NOMO-1 treated with DMSO at 0.1 percent for 48 hours (cell line): ENCODE measurements at regions not wholly inside any gene's neighbourhood (a gene's known extent, or its start where the extent isn't known, plus 50 kb on each side); places are given as distances from the start of the nearest gene placed in this dataset.

Experiments
- DNase-seq: peaks from one replicate; lab custom pipeline; 2025; ENCODE audit not compliant: unreplicated experiment; lab: John Stamatoyannopoulos, UW

- no peak for DNase-seq
These were observed 143.8 kb upstream of the PPP1R26 start for GRCh38 chr9:135335691-135336181.

DNA sequence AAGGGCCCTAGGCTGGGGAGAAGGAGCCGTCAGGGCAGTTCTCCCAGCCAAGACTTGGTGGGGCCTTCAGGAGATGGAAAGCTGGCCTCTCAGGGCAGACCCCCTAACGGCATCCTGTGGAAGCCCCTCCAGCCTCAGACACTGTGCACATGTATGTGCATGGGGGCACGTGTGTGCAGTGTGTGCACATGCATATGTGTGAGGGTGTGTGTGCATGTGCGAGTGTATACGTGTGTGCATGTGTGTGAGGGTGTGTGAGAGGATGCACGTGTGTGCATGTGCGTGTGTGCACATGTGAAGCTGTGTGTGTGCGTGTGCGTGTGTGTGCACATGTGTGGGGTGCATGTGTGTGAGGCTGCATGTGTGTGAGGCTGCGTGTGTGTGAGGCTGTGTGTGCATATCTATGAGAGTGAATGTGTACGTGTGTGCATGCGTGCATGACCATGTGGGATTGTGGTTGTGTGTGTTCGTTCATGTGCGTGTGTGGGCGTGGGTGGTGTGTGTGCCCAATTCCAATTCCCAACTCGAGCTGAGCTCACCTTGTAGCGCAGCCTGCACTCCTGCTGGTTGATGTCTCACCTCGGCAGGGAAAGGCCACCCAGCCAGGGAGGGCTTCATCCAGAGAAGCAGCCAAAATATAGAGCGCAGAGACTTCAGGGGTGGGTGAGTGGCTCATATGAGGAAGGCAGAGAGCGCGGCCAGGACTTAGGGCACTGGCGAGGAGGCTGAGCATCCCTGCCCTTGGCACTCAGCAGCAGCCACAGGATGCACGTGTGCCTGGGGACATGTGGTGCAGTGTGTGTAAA lies 142.7 kb upstream of the PPP1R26 start:
- DNase-seq: no peak

- no peak for DNase-seq
These were observed 141.0 kb upstream of the PPP1R26 start for GRCh38 chr9:135338546-135338945.

- DNase-seq: no peak
These were observed 140.1 kb upstream of the PPP1R26 start for GRCh38 chr9:135339378-135339973.

DNA sequence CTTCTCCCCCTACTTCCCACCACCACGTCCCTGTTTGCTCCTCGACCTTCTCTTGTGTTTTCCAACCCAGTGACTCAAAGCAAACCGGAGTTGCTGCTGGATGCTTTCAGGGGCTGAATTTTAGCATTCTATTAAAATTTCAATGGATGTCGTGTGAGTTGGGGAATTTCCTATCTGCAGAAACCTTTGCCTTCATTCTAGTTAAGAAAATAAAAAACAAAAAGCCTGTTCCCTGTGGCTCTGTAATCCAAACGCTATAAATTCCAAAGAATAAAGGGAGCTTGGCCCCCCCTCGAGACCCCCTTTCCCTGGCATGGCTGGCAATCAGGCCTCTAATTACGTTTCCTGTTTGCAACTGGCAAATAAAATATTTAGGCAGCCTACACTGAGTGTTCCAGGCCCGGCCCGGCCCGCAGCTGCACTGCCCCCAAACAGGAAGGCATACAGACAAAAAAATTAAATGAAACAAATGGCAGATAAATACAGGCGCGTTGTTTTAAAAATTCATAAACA lies 139.4 kb upstream of the PPP1R26 start:
- DNase-seq: no peak

DNA sequence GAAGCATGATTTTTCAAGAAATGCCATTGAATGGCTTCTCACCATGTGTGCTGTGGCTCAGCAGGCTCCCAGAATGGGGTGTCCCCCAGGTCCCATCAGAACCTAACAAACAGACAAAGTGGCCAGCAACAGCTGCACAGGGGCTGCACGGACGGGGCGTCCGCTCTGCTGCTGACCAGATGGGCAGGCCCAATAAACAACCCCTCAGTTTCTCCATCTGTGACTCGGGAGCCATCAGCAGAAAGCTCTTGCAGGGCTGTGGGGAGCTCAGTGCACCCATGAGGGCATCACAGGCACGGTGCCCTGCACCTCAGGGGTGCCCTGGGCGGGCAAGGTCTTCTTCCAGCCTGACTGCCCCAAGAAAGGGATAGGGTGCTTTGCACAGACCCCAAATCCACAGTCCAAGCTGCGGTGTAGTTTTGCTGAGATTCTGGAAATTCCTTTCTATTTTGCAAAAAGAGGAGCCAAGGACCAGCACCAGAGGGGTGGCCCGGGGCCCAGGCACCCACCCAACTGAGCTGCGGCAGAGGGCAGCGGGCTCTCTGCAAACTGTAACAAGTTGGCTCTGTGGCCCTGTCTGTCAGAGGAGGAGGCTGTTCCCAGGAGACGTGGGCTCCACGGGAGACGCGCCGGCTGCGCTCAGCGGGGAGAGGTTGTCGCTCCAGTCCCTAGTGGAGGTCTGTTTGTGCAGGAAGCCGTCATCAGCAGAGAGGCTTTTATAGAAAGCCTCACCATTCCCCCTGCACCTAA lies 138.7 kb upstream of the PPP1R26 start:
- no peak for DNase-seq

GRCh38 chr9:135341612-135342169 lies 137.9 kb upstream of the PPP1R26 start:
- DNase-seq: no peak

GRCh38 chr9:135342206-135343130 lies 137.1 kb upstream of the PPP1R26 start:
- no peak for DNase-seq

- DNase-seq: no peak
These were observed 136.4 kb upstream of the PPP1R26 start for GRCh38 chr9:135343136-135343535.

DNA sequence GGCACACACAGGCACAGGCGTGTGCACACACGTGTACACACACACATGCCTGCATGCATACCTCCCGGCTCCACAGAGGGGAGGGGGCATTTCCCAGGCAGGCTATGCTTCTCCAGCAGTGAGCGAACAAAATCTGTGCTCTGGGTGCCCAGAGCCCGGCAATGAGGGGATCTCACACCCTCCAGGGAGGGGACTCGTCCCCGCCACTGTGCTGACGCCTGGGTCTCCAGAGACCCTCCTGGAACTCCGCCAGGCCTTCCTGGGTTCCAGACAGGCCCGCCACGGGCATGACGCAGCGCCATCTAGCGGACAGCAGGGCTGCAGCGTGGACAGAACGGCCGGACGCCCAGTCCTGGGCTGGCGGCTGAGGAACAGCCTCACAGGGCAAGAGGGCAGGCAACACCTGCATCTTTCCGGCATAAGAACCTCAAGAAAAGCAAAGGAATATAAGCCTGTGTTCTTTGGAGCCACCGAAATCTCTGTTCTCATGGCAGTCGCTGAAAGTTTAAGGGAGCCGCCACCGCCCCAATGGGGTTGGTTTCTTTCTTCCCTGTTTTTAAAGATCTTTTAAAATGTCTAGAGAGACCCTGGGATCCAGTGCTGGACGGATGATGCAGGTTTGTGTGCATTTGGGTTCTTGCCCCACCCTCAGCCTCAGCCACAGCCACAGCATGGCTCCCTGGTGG lies 135.6 kb upstream of the PPP1R26 start:
- peak; percentile 46 for DNase-seq

DNA sequence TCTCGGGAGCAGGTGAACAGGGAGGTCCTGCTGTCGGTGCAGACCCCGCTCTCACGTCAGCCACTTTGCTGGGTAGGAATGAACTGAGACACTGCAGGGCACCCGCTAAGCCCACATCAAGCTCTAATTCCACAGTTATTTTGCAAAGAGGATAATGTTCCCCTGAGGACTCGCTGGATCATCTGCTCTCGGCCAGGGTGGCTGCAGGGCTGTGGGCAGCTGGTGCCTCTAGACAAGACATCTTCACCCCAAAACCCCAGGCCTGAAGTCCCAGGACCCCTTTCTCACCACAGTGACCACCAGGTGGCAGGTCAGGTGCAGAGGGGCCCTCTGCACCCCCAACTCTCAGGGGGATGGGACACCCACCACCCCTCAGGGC lies 135.1 kb upstream of the PPP1R26 start:
- no peak for DNase-seq

DNA sequence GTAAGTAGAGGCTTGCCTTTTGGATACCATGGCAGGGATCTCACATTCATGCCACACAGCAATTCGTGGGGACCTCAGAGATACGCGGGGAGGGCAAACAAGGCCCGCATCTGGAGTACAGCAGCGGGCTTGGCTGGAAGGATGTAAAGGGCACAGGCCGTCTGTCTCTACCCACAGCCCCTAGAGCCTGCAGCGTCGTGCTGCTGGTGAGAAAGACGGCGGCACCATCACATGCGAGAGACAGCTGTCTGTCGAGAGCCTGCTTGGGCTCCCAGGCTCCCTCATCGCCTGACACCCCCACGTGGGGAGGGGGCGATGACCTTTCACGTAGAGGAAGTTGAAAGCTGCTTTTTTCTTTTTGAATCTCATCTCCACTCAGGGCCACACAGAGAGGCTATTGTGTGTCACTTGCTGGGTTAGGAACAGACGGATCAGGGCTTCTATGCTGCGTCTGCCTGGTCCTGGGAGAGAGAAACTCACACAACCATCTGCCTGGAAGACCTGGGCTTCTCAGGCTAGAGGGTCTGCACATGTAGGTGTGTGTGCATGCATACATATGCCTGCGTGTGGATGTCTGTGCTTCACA lies 134.6 kb upstream of the PPP1R26 start:
- no peak for DNase-seq

- DNase-seq: no peak
These were observed 133.7 kb upstream of the PPP1R26 start for GRCh38 chr9:135345775-135346433.

DNA sequence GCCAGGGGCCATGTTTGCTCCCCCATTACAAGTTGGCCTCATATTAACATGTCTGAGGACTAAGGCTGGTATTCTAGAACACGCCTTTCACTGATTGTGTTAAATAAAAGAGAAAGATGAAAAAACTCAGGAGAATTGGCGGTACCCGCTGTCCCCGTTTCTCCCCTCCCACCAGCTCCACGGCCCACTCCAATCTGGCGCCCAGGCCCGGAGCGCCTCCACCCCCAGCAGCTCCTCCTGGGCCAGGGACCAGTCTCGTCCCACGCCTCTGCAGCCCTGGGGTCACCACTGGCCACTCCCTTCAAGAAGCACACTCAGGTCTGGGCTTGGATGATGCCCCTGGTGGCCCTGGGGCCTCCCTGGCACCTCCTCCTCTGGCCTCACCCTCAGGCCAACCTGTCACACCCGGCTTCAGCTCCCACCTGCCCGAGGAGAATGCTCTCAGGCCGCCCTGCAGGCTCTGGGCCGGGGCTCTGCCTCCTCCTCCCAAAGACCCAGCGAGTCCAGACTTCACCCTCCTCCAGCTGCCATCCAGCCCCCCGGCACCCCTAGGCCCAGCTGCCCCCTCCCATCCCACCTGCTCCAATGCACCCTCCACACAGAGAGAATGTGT lies 133.0 kb upstream of the PPP1R26 start:
- DNase-seq: no peak

DNA sequence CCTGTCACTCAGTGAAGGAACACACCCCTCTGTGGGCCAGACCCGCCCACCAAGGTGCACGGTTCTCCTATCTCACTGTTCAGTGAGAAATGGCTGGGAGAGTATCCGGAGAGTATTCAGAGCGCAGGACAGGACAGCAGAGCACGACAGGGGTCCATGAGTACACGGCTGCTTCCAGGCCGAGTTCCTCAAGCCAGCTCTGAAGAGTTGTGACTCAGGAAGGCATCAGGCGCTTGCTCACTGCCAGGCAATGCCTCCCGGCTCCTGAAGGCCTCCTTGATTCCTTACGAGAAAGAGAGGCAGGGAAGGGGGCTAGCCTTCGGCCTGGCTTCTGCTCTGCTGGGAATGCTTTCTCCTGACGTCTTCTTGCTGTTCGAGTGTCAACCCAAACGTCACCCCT lies 132.1 kb upstream of the PPP1R26 start:
- DNase-seq: no peak

DNA sequence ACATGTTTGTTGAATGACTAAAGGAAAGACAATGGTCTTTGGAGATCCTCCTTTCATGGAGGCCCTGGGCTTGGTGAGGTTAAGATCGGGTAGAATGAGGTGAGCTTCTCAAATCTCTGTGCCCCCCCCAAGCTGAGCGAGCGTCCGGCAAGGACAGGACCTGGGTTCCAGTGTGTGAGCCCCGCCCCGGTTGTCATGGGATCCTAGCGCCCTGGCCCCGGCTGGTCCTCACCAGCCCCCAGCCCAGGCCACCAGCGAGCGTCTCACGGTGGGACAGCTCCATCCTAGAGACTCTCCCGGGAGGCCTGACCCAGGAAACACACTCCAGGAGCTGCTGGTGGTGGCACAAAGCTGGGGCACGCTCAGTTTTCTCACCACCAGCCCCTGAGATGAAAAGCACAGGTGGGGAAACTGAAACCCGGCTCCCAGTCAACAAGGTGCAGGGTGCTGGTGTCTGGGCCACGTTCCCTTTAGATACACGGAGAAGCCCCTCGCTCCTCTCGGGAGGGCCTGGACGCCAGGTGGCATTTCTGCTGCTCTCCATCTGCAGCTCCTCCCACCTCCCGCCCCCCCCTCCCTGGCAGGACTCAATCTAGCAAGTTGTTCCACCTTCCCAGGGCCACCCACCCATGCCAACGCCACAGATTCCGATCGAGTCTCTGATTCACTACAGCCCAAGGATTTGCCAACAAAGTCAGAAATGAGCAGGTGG lies 131.3 kb upstream of the PPP1R26 start:
- DNase-seq: no peak

DNA sequence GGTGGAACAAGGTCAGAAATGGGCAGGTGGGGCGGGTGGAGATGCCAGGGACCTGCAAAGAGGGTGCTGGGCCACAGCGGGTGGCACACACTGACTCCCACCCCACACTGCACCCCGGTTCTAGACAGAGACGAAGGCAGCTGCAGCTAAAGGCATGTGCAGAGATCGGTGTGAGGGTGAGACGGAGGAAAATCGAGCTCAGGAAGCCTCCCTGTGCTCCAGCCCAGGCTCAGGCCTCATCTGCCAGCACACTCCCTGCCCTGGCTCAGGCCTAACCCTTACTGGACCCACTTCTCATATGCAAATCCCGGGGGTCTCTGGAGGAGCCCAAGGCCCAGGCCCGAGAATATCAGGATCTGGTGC lies 130.8 kb upstream of the PPP1R26 start:
- no peak for DNase-seq
